AG04449 (cell line): ENCODE measurements at regions not wholly inside any gene's neighbourhood (a gene's known extent, or its start where the extent isn't known, plus 50 kb on each side); places are given as distances from the start of the nearest gene placed in this dataset.

Experiments used
- CTCF ChIA-PET: fragments of 350-600 bp; formaldehyde crosslinking; extraction: SDS; loops from one replicate; lab custom pipeline; 2021; ENCODE audit warnings: antibody characterized with exemption; lab: Yijun Ruan, JAX
- POLR2A ChIA-PET: fragments of 400-600, 350-600 bp; formaldehyde crosslinking; extraction: SDS; loops from one replicate; lab custom pipeline; 2020; ENCODE audit warnings: antibody characterized with exemption, inconsistent platforms; lab: Yijun Ruan, JAX
- DNase-seq: peaks from one replicate; pipeline ENCODE4 v3.0.0-alpha.2; 2010; ENCODE audit warnings: low read depth, low spot score
- H3K4me3 ChIP-seq: 2 replicates; pipeline ENCODE4 v1.5.1; 2011; ENCODE audit warnings: low read depth, mild to moderate bottlenecking, control low read depth, low read length
- TF ChIP-seq, protein P1 (sequence below): IDR thresholded peaks from one replicate; pipeline ENCODE4 v1.5.1; 2011; ENCODE audit warnings: mild to moderate bottlenecking, moderate library complexity, low read length, control low read depth, inconsistent platforms; ENCODE audit not compliant: insufficient read depth; ENCODE audit errors: missing control alignments

DNA sequence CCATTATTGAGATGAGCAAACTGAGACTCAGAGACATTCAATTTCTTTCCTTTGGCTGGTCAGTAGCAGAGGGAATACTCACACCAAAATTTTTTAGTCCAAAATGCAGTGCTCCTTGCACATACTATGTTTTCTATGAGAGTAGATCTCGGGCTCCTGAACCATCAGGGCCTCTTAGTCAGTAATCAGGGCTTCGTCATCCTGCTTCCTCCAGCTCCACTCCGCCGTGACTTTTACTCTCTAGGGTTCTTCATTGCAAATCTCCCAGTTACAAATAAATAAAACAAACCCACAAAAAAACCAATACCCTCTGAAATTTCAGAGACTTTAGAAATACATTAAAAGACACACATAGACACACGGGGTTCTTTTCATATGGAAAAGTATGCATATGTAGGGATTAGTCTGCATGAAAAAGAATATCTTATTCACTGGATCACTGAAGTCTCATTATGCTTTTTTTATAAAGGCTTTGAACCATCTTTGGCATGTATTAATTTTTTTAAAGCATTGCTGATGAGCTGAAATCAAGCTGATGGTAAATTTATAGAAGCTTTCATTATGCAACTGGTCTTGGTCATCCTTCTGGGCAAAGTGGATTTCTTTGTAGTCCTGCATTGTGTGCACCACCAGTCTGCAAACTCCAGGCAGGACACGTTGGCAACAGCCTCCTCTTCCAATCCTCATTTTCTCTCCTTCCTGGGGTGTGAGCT, 235.0 kb downstream of the ICOS start:
- no peak for DNase-seq
- H3K4me3 ChIP-seq, result no peak overlapping the region
- POLR2A ChIA-PET, result no interaction called here
- TF ChIP-seq, protein P1, sequence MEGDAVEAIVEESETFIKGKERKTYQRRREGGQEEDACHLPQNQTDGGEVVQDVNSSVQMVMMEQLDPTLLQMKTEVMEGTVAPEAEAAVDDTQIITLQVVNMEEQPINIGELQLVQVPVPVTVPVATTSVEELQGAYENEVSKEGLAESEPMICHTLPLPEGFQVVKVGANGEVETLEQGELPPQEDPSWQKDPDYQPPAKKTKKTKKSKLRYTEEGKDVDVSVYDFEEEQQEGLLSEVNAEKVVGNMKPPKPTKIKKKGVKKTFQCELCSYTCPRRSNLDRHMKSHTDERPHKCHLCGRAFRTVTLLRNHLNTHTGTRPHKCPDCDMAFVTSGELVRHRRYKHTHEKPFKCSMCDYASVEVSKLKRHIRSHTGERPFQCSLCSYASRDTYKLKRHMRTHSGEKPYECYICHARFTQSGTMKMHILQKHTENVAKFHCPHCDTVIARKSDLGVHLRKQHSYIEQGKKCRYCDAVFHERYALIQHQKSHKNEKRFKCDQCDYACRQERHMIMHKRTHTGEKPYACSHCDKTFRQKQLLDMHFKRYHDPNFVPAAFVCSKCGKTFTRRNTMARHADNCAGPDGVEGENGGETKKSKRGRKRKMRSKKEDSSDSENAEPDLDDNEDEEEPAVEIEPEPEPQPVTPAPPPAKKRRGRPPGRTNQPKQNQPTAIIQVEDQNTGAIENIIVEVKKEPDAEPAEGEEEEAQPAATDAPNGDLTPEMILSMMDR, result no peak
- CTCF ChIA-PET, result interaction anchor here (1.5 kb wide), 1 partner anchor 26 kb away, joined by 6 read pairs; no protein-coding TSS in a partner anchor

DNA sequence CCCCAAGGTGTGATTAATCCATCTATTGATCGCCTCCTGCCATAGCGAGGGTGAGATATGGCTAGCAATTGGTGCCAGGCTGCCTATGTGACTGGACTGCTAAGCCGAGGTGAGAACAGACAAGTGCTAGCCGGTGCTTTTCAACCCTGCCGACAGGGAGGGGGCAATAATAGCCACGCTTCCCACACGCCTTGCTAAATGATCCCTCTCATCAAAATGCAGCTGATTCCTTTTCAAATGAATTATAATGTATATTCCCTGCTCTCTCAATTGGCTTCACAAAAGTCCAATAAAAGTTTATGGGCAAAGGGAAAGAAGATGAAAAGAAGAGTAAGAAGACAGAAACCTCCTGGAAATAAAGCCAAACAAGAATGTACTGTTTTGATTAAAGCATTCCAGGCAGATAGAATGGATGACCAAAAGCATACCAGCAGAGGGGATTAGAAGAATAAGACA, 235.6 kb downstream of the ICOS start:
- POLR2A ChIA-PET, result no interaction called here
- CTCF ChIA-PET, result no interaction called here

DNA sequence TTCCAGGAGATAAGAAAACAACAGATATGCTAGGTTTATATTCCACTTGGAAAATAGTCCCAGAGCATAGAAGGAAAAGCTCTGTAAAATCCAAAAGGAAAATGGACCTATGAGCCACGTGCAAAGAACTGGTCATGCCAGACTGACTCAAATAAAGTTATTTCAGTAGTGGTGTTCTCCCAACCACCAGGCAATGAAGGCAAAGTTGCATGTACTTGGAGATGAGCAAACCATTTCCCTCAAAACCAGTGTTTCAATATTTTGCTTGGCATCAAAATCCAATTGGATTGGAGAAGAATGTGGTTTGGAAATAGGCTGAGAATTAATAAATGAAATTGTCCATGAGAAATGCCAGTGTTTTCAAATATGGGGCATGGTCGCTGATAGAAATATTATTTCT, 237.5 kb downstream of the ICOS start:
- TF ChIP-seq, protein P1, result no peak
- no peak for DNase-seq
- H3K4me3 ChIP-seq, result no peak overlapping the region
- ChIA-PET POLR2A (no interaction called here), CTCF (interaction anchor here (1.4 kb wide), 1 partner anchor 20 kb away, joined by 3 read pairs; no protein-coding TSS in a partner anchor)

More for the DNA sequence above, 235.6 kb downstream of the ICOS start:
- no peak overlapping the region for H3K4me3 ChIP-seq
- DNase-seq, result no peak
- TF ChIP-seq, protein P1, result no peak

DNA sequence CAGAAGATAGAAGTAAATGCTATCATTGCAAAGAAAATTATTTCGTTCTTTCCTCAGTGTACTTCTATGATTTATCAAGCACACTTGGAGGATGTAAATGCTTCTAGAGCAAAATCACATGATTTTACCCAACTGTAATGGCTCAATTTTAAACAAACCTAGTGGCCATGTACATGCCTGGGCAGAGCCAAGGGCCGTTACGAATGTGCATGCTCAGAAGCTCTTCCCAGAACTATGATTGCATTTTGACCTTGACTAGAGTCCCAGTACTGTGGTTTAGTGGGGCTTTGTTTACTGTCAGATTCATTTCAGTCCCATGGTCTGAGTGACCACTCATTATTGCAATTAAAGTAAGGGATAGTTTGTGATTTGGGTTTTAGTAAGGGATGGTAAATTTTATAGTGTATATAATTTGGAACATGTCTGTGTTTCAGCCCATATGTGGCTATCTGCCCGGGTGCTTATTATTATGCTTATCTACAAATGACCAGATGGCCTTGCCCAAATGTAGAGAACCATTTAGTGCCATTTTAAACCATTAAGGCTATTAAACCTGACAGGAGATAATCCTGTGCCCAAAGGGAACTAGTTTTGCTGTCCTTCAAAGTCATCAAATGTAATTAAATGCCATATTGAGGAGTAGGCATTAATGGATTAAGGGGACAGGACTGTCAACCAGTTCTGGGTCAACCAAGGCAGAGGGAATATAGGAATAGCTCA, 239.1 kb downstream of the ICOS start:
- H3K4me3 ChIP-seq, result no peak overlapping the region
- ChIA-PET CTCF (interaction anchor here (1.0 kb wide), 1 partner anchor 23 kb away, joined by 3 read pairs; no protein-coding TSS in a partner anchor), POLR2A (no interaction called here)
- TF ChIP-seq, protein P1, result no peak
- DNase-seq, result no peak

DNA sequence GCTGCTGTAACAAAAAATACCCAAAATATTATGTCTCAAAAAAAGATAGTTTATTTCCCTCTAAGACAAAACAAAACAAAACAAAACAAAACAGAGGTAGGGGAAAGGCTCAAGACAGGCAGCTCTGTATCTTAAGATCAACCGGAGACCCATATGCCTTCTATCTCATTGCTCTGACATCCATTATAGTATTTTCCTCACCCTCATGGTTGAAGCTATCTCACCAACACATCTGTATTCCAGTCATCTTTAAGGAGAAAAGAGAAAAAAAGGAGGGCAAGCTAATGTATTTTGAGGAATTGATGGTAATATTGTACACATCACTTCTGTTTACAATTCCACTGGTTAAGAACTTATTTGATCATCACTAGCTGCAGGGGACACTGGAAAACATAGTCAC, 239.7 kb downstream of the ICOS start:
- DNase-seq, result no peak
- ChIA-PET CTCF (interaction anchor here (1.0 kb wide), 1 partner anchor 24 kb away, joined by 3 read pairs; no protein-coding TSS in a partner anchor), POLR2A (no interaction called here)
- TF ChIP-seq, protein P1, result no peak
- H3K4me3 ChIP-seq, result no peak overlapping the region
